Esophagus muscularis mucosa (tissue), 3 donors: ENCODE measurements at regions not wholly inside any gene's neighbourhood (a gene's known extent, or its start where the extent isn't known, plus 50 kb on each side); places are given as distances from the start of the nearest gene placed in this dataset.

Experiments
- EP300 ChIP-seq: sonication (generic); formaldehyde crosslinking; IDR thresholded peaks from one replicate; pipeline ENCODE4 v1.6.1; 2017; ENCODE audit warnings: antibody characterized with exemption
- TF ChIP-seq, protein P1 (sequence below), 3 experiments: fragments of 200-600 bp in 2 of 3; fragments of 450-650 bp in 1 of 3; sonication (generic) in 2 of 3; IDR thresholded peaks; one replicate each; pipeline ENCODE4 v1.5.1; 2017 to 2019; ENCODE audit warnings: antibody characterized with exemption in 3 of 3, mild to moderate bottlenecking in 2 of 3, moderate library complexity in 1 of 3

DNA sequence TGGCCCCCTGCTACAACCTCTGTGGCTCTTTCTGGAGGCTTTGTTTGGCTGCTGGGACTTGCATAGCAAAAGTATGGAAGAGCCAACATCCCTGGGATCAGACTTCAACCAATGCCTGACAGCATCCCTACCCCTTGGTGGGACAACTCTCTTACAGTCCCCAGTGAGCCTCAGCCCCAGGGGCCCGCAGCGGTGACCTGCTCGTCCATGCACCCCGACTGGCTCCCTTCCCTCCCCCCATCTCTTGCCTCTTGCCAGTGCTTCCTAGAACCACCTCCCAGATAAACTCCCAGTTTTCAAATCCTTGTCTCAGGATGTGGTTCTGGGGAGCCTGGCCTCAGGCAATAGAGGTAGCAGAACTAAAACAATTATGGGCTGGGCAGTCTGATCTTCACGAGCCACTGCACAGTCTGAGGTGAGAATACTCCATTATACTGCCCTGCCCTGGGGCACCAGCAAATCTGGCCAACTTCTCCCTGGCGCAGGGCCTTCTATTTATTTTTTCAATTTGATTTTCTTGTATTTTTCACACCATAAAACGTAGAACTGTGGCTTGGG is 86.6 kb upstream of the BRD7 start:
- no peak for TF ChIP-seq EP300
- TF ChIP-seq, protein P1, sequence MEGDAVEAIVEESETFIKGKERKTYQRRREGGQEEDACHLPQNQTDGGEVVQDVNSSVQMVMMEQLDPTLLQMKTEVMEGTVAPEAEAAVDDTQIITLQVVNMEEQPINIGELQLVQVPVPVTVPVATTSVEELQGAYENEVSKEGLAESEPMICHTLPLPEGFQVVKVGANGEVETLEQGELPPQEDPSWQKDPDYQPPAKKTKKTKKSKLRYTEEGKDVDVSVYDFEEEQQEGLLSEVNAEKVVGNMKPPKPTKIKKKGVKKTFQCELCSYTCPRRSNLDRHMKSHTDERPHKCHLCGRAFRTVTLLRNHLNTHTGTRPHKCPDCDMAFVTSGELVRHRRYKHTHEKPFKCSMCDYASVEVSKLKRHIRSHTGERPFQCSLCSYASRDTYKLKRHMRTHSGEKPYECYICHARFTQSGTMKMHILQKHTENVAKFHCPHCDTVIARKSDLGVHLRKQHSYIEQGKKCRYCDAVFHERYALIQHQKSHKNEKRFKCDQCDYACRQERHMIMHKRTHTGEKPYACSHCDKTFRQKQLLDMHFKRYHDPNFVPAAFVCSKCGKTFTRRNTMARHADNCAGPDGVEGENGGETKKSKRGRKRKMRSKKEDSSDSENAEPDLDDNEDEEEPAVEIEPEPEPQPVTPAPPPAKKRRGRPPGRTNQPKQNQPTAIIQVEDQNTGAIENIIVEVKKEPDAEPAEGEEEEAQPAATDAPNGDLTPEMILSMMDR (IDR thresholded peaks at IDR 0.05) = no peak
